GM13977 (cell line): ENCODE measurements at regions not wholly inside any gene's neighbourhood (a gene's known extent, or its start where the extent isn't known, plus 50 kb on each side); places are given as distances from the start of the nearest gene placed in this dataset.

Source experiments
- DNase-seq: peaks from one replicate; pipeline ENCODE4 v3.0.0; 2012; ENCODE audit warnings: low spot score
- CTCF ChIP-seq: IDR thresholded peaks from 2 replicates; pipeline ENCODE4 v1.5.1; 2012; ENCODE audit warnings: mild to moderate bottlenecking, control low read depth; ENCODE audit not compliant: insufficient read depth; ENCODE audit errors: extremely low read depth, missing control alignments
- in situ Hi-C: fragments of 300-500 bp; cut with MboI; formaldehyde crosslinking; loops from one replicate; pipeline ENCODE4 v1.12.0; 2022; ENCODE audit warnings: low sequenced_read_pairs, low pct_unique_long_range_greater_than_20kb, mixed read lengths, inconsistent platforms; ENCODE audit not compliant: unreplicated experiment

GRCh38 chr5:67526793-67527192 lies 330.2 kb upstream of the CD180 start:
- TF ChIP-seq CTCF: no peak
- in situ Hi-C loops: no loop called here
- no peak for DNase-seq

GRCh38 chr5:67520161-67520908 lies 323.7 kb upstream of the CD180 start:
- in situ Hi-C loops: no loop called here
- no peak for TF ChIP-seq CTCF
- no peak for DNase-seq

- in situ Hi-C loops: no loop called here
- TF ChIP-seq CTCF: no peak
- DNase-seq: no peak
These were observed 321.6 kb upstream of the CD180 start for GRCh38 chr5:67518227-67518626.

- TF ChIP-seq CTCF: no peak
- DNase-seq: no peak
- in situ Hi-C loops: no loop called here
These were observed 320.5 kb upstream of the CD180 start for GRCh38 chr5:67516948-67517565.

- no peak for TF ChIP-seq CTCF
- no peak for DNase-seq
- in situ Hi-C loops: no loop called here
These were observed 319.2 kb upstream of the CD180 start for GRCh38 chr5:67515762-67516161.

- TF ChIP-seq CTCF: no peak
- no peak for DNase-seq
- in situ Hi-C loops: no loop called here
These were observed 318.6 kb upstream of the CD180 start for GRCh38 chr5:67515020-67515689.
